ENCODE measurements at regions not wholly inside any gene's neighbourhood (a gene's known extent, or its start where the extent isn't known, plus 50 kb on each side); places are given as distances from the start of the nearest gene placed in this dataset.

DNA sequence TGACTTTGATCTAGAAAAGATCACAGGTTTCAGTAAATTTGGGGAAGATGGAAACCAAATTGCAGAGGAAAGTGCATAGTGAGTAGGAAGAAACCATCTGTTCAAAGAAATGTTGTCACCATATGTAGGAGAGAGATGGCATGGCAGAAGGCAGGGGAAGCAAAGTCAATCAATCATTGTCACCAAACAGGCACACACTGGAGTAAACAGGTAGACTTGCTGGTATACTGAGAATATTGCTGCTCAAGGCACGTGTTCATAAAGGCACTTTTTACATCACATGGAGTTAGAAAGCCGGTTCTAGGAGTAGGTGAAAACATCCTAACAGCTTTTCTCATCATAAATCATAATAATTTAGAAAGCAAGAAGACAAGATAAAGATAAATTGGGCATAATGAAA is 550.5 kb upstream of the FAT1 start:
- no peak for TF ChIP-seq CTCF (IDR thresholded peaks at IDR 0.05)
- TF ChIP-seq EZH2 (IDR thresholded peaks at IDR 0.05; ENCODE audit: borderline replicate concordance, insufficient read depth, low read depth, low read length, poor library complexity, severe bottlenecking): no peak

All from B cell (primary cell).